ENCODE measurements at regions not wholly inside any gene's neighbourhood (a gene's known extent, or its start where the extent isn't known, plus 50 kb on each side); places are given as distances from the start of the nearest gene placed in this dataset.

DNA sequence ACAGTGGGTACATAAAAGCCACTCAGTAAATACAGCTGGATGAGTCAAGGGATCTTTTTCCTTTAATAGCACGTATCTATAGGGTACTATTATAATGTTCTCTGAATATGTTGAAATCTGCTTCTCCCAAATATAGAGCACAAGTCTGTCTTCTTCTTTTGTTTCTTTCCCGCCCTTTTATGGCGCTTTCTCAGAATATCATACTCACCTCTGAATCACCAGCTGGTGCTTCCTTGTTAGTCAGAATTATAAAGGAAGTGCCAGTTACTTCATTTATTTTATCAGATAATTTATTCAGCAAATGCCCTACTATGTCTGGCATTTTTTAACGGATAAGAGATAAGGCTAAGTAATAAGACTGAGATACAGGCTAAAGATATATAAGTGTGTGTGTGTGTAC, 772.9 kb downstream of the SORCS3 start:
- CTCF ChIA-PET: no interaction called here
- no peak for ATAC-seq
- no peak for FAIRE-seq
- no peak overlapping the region for H3K4me3 ChIP-seq
- DNase-seq (ENCODE audit: low read depth in 1 of 2, low spot score in 1 of 2): no peak
- no peaks in the 10 kb centered on the region for H3K4me1 ChIP-seq
- POLR2A ChIA-PET: no interaction called here
- H3K27ac ChIP-seq: no peak overlapping the region
- TF ChIP-seq RFX5 (IDR thresholded peaks at IDR 0.05): no peak
- no peak for TF ChIP-seq CBX2 (IDR thresholded peaks at IDR 0.05; ENCODE audit: borderline replicate concordance, low read depth)
- TF ChIP-seq BHLHE40 (IDR thresholded peaks at IDR 0.05; ENCODE audit: low read depth, low read length): no peak
- TF ChIP-seq MYC (IDR thresholded peaks at IDR 0.05; ENCODE audit: borderline replicate concordance, low read length): no peak
- TF ChIP-seq, protein P1, sequence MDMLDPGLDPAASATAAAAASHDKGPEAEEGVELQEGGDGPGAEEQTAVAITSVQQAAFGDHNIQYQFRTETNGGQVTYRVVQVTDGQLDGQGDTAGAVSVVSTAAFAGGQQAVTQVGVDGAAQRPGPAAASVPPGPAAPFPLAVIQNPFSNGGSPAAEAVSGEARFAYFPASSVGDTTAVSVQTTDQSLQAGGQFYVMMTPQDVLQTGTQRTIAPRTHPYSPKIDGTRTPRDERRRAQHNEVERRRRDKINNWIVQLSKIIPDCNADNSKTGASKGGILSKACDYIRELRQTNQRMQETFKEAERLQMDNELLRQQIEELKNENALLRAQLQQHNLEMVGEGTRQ (IDR thresholded peaks at IDR 0.05): no peak
- under 1% methylated on average over 4 of the region's 4 CpGs for WGBS (ENCODE audit: missing lambda C conversion rate)
- H3K9me3 ChIP-seq: peaks cover 2% of the 10 kb centered on the region; the same call in 1 of the 3 replicates
- H3K4me2 ChIP-seq: no peak overlapping the region

DNA sequence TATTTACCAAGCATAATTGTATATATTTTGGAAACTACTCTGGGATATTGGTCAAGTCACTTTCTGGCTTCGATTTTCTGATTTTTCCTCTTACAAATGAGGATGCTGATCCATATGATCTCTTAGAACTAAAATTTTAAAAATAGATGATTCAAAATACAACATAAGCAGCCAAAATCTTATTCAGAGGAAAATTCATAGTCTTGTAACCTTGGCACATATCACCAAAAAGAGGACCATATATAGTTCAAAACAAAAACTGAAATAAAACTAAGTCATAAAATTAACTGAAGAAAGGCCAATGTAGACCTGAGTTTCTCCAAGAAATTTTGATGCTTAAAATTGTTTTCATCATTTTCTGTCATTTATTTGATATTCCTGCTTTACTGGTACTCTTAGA, 768.3 kb downstream of the SORCS3 start:
- no peak for TF ChIP-seq JUN (IDR thresholded peaks at IDR 0.05)
- TF ChIP-seq EHMT2 (IDR thresholded peaks at IDR 0.05; ENCODE audit: low read depth): no peak
- no peak for TF ChIP-seq TP53 (CRISPR knock-in tag; IDR thresholded peaks at IDR 0.05)
- 0% methylated on average over 1 of the region's 1 CpG for WGBS (ENCODE audit: missing lambda C conversion rate)
- Histone ChIP-seq H3K4me3 (no peak overlapping the region), H3K27ac (no peak overlapping the region), H3K9me3 (peaks cover 5% of the 10 kb centered on the region; the same call in 1 of the 3 replicates), H3K4me2 (no peak overlapping the region), H3K4me1 (no peaks in the 10 kb centered on the region)
- DNase-seq (ENCODE audit: low read depth in 1 of 2, low spot score in 1 of 2) (no peak), FAIRE-seq (no peak), ATAC-seq (no peak)
- ChIA-PET POLR2A (no interaction called here), CTCF (no interaction called here)

DNA sequence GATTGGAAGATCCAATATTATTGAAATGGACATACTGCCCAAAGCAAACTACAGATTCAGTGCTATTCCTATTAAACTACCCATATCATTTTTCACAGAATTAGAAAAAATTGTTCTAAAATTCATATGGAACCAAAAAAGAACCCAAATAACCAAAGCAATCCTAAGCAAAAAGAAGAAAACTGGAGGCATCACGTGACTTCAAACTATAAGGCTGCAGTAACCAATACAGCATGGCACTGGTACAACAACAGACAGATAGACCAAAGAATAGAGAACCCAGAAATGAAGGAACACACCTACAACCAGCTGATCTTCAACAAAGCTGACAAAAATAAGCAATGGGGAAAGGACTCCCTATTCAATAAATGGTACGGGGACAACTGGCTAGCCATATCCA, 765.4 kb downstream of the SORCS3 start:
- no peak for ATAC-seq
- no peak for FAIRE-seq
- CTCF ChIA-PET: no interaction called here
- Histone ChIP-seq H3K9me3 (peaks cover 5% of the 10 kb centered on the region; the same call in 1 of the 3 replicates), H3K4me3 (no peak overlapping the region), H3K27ac (no peak overlapping the region), H3K4me2 (no peak overlapping the region), H3K4me1 (no peaks in the 10 kb centered on the region)
- no peak for TF ChIP-seq MAFK (IDR thresholded peaks at IDR 0.05; ENCODE audit: partially characterized antibody)
- TF ChIP-seq, protein P1 (IDR thresholded peaks at IDR 0.05): no peak
- no peak for TF ChIP-seq EHMT2 (IDR thresholded peaks at IDR 0.05; ENCODE audit: low read depth)
- TF ChIP-seq, protein P2, sequence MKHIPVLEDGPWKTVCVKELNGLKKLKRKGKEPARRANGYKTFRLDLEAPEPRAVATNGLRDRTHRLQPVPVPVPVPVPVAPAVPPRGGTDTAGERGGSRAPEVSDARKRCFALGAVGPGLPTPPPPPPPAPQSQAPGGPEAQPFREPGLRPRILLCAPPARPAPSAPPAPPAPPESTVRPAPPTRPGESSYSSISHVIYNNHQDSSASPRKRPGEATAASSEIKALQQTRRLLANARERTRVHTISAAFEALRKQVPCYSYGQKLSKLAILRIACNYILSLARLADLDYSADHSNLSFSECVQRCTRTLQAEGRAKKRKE (CRISPR knock-in tag; IDR thresholded peaks at IDR 0.05; ENCODE audit: low read depth): no peak
- no peak for TF ChIP-seq HEYL (CRISPR knock-in tag; IDR thresholded peaks at IDR 0.05)
- no peak for TF ChIP-seq CBX2 (IDR thresholded peaks at IDR 0.05; ENCODE audit: borderline replicate concordance, low read depth)
- TF ChIP-seq ZFP36 (IDR thresholded peaks at IDR 0.05; ENCODE audit: borderline replicate concordance, partially characterized antibody): no peak
- TF ChIP-seq MAZ (IDR thresholded peaks at IDR 0.05; ENCODE audit: borderline replicate concordance, low read depth, low read length): no peak
- no peak for TF ChIP-seq HOXB13 (CRISPR knock-in tag; IDR thresholded peaks at IDR 0.05; ENCODE audit: low read depth)
- no peak for TF ChIP-seq CEBPB (IDR thresholded peaks at IDR 0.05)
- TF ChIP-seq, protein P3, sequence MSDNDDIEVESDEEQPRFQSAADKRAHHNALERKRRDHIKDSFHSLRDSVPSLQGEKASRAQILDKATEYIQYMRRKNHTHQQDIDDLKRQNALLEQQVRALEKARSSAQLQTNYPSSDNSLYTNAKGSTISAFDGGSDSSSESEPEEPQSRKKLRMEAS (IDR thresholded peaks at IDR 0.05): no peak
- TF ChIP-seq GATA3 (IDR thresholded peaks at IDR 0.05; ENCODE audit: borderline replicate concordance): no peak
- TF ChIP-seq TP53 (CRISPR knock-in tag; IDR thresholded peaks at IDR 0.05): no peak
- no peak for TF ChIP-seq RARB (CRISPR knock-in tag; IDR thresholded peaks at IDR 0.05)
- TF ChIP-seq SREBF2 (IDR thresholded peaks at IDR 0.05): no peak
- TF ChIP-seq FOSL2 (IDR thresholded peaks at IDR 0.05): no peak
- no peak for TF ChIP-seq FOSL2 (CRISPR knock-in tag; IDR thresholded peaks at IDR 0.05)
- TF ChIP-seq, protein P4, sequence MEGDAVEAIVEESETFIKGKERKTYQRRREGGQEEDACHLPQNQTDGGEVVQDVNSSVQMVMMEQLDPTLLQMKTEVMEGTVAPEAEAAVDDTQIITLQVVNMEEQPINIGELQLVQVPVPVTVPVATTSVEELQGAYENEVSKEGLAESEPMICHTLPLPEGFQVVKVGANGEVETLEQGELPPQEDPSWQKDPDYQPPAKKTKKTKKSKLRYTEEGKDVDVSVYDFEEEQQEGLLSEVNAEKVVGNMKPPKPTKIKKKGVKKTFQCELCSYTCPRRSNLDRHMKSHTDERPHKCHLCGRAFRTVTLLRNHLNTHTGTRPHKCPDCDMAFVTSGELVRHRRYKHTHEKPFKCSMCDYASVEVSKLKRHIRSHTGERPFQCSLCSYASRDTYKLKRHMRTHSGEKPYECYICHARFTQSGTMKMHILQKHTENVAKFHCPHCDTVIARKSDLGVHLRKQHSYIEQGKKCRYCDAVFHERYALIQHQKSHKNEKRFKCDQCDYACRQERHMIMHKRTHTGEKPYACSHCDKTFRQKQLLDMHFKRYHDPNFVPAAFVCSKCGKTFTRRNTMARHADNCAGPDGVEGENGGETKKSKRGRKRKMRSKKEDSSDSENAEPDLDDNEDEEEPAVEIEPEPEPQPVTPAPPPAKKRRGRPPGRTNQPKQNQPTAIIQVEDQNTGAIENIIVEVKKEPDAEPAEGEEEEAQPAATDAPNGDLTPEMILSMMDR (IDR thresholded peaks at IDR 0.05): no peak
- POLR2A ChIA-PET: no interaction called here
- 0% methylated on average over 2 of the region's 2 CpGs for WGBS (ENCODE audit: missing lambda C conversion rate)
- DNase-seq (ENCODE audit: low read depth in 1 of 2, low spot score in 1 of 2): no peak
